ENCODE measurements at regions not wholly inside any gene's neighbourhood (a gene's known extent, or its start where the extent isn't known, plus 50 kb on each side); places are given as distances from the start of the nearest gene placed in this dataset.

- no peak for TF ChIP-seq POLR2A (IDR thresholded peaks at IDR 0.05; ENCODE audit: low read length)
- TF ChIP-seq GATA1 (IDR thresholded peaks at IDR 0.05; ENCODE audit: low read depth, low read length): no peak
These were observed 225.1 kb upstream of the SALL3 start for GRCh38 chr18:78754311-78755043.

Data from erythroblast (primary cell).